HCT116 (cell line): ENCODE measurements at regions not wholly inside any gene's neighbourhood (a gene's known extent, or its start where the extent isn't known, plus 50 kb on each side); places are given as distances from the start of the nearest gene placed in this dataset.

Experiments
- CTCF ChIP-seq, 3 experiments: fragments of 200-600 bp in 1 of 3; sonication (generic) in 1 of 3; IDR thresholded peaks in 2 of 3; conservative IDR thresholded peaks in 1 of 3; 2 replicates each; pipeline ENCODE4 v1.5.1; 2012 to 2017; ENCODE audit warnings: low read depth in 2 of 3, low read length in 2 of 3, antibody characterized with exemption in 1 of 3, borderline replicate concordance in 1 of 3, control low read depth in 1 of 3, mild to moderate bottlenecking in 1 of 3, mixed read lengths in 1 of 3, mixed run types in 1 of 3, moderate library complexity in 1 of 3; ENCODE audit not compliant: insufficient read depth in 1 of 3
- POLR2AphosphoS5 ChIP-seq: IDR thresholded peaks from 2 replicates; pipeline ENCODE4 v1.6.1; 2011; ENCODE audit warnings: mild to moderate bottlenecking, low read depth, low read length, moderate library complexity

GRCh38 chr7:16295558-16295957, 125.8 kb downstream of the CRPPA start:
- TF ChIP-seq CTCF (IDR thresholded peaks at IDR 0.05 in 2 of 3, conservative IDR thresholded peaks at IDR 0.05 in 1 of 3; ENCODE audit: borderline replicate concordance in 1 of 3, insufficient read depth in 1 of 3, low read depth in 2 of 3, low read length in 2 of 3) (no peak), POLR2AphosphoS5 (no peak)
